ENCODE measurements at regions not wholly inside any gene's neighbourhood (a gene's known extent, or its start where the extent isn't known, plus 50 kb on each side); places are given as distances from the start of the nearest gene placed in this dataset.
A peak's percentile ranks its signal among the peaks of the same experiment; 100 is the strongest.

DNA sequence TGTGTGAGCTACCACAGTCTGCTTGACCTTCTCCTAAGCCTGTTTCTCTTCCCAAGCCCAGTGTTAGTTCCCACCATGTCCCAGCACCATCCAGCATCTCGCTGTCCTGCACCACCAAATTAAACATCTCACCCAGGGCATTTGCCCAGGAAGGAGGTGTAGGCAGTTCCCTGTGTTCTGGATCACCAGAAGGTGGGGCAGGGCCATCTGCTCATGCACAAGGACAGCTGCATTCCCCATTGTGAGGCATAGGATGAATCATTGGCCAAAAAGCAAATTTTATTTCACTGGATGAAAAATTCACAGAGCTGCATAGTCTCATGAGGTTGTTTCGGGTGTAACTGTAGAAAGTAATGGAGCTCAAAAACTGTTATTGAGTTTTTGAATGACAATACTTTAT lies 89.5 kb upstream of the GRIA1 start:
- peak; percentile 0 for DNase-seq

DNA sequence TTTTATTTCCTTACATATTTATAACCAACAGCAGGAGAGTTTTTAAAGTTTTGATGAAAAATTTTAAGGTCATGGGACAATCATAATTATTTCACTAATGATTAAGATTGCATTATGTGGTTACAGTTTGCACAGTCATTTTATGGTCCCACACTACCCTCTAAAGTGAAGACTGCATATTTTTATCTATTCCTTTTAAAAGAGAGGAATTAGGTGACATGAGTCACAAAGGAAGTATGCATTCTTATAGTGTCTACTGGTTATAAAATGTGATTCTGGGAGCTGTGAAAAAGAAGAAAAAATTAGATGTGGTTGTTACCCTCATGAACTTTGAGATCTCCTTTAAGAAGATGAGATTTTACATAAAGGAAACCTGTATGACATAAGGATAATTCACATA lies 87.9 kb upstream of the GRIA1 start:
- no peak for DNase-seq

DNA sequence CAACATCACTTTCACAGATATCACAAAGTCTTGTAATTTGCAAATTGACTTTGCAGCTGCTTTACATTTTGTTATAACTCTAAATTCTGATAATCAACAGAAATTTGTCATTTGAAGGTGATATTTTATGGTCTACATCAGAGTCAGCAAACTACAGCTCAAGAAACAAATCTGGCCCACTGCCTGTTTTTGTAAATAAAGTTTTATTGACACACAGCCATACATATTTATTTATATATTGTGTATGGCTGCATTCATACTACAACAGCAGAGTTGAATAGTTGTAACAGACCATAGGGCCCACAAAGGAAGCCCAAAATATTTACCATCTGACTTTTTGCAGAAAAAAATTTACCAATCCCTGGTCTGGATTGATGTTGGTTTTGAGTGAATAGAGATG lies 87.0 kb upstream of the GRIA1 start:
- DNase-seq: no peak

DNA sequence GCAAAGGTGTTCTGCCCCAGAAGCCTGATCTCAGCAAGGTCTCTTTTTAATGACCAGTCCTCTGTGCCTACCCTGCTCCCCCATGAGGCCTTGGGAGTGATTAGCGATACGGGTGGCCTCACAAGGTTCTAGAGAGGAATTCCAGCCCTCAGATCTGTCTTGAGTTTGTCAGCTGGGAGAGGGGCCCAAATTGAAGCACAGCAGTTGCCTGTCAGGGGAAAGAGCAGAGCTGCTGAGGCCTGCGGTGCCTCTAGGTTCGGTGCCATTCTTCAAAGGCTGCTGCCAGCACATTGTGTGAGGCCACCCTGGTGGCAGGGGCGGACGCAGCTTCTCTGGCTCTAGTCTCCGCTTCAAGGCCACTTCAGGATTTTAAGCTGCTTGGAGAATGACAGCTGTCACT lies 85.7 kb upstream of the GRIA1 start:
- DNase-seq: peak; percentile 52

GRCh38 chr5:153421676-153422075 lies 68.8 kb upstream of the GRIA1 start:
- DNase-seq: no peak

GRCh38 chr5:153425914-153426313 lies 64.6 kb upstream of the GRIA1 start:
- no peak for DNase-seq

DNA sequence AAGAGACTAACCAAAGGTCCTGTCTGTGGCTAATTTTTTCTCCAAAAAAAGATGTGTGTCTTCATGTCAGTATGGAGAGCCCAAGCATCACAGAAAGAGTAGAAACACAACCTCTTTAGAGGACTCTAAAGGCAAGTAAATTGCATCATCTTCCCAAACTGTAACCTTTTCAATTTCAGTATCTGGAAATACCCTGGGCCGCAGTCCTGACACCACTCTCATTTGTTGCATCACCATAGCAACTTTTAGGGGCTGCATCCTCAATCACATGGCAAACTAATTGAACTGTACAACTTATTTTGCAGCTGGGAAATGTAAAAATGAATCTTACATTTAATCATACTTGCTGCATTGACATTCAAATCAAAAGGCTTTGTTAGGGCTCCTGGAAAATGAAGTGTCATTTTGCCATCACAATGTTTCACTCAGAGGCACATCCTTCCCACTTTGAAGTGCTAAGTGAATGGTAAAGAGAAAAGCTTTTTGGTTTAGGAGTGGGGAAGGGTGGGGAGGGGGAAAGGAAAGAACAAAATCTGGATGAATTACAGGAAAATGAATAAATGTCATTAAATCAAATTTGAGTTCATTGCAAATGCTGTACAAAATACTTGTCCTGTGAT lies 60.6 kb upstream of the GRIA1 start:
- no peak for DNase-seq

DNA sequence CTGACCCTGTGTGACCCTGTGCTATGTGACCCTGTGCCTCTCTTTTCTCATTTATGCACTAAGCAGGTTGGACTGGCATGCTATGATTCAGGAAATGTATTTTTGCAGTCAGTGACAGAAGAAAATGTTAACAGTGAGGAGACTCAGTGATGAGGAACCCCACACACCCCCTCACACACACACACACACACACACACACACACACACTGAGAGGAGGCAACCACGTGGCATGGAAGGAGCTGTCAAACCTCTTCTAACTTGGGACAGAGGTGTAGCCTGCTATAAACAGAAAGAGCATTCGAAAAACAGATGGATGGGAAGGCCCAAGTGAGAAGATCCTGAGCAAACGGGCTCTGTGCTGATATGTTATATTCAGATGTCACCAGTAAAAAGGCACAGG lies 57.9 kb upstream of the GRIA1 start:
- no peak for DNase-seq

DNA sequence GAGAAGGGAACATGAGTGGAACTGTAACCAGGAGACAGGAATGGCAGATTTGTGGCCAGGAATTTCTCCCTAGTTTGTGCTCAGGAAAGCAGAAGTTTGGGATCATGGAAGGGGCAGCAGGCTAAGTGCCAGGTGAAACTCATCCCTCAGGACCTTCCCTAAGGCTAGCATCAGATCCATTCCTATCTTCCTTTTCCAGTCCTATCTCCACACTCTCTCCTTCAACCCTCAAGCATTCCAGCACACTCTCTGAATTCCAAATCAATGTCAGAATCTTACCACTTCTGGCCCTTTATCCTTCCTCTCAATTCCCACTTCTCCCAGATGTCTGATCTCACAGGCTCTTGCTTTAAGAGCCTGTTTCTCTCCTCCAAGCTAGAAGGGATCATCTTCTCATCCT lies 53.2 kb upstream of the GRIA1 start:
- no peak for DNase-seq

DNA sequence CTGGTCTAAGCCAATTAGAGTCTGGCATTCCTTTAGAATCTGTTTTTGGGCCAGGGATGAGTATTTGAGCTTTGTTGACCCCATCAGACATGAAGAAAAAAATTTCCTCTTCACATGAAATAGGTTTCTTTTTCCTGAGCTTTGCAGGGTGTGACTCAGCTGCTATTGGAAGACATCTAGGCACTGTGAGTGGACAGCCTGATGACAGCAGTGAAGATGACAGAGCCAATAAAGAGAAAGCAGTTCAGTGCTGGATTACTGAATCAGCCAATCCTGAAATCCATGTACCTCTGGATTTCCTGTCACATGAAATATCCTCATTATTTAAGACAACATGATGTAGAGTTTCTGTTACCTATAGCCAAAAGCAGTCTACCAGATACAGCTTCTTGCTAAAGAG lies 51.3 kb upstream of the GRIA1 start:
- DNase-seq: no peak
